ENCODE measurements at regions not wholly inside any gene's neighbourhood (a gene's known extent, or its start where the extent isn't known, plus 50 kb on each side); places are given as distances from the start of the nearest gene placed in this dataset.

DNA sequence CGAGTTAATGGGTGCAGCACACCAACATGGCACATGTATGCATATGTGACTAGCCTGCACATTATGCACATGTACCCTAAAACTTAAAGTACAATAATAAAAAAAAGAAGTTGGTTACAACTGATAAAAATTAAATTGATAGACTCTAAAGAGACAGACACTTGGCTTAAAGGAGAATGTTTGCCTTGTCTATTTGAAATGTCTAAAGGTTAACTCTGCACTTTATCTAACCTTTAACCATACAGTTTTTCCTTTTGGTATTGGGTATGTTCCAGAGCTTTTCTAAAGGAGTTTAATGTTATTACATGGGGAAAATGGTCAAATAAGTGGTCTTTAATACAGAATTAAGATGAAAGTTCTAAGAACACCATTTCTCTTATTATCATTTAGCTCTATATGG is 145.1 kb upstream of the HCCS start:
- Histone ChIP-seq H3K27me3 (ENCODE audit: low read length) (no peaks in the 10 kb centered on the region), H3K4me1 (ENCODE audit: low read length) (no peaks in the 10 kb centered on the region), H3K4me2 (ENCODE audit: low read depth, low read length, poor library complexity, severe bottlenecking) (no peak overlapping the region), H3K79me2 (ENCODE audit: low read length) (no peaks in the 10 kb centered on the region), H3K9me2 (replicated peaks; ENCODE audit: insufficient read depth, low read length) (no peaks in the 10 kb centered on the region), H3K36me3 (ENCODE audit: insufficient read depth, low read length) (no peaks in the 10 kb centered on the region), H3K4me3 (ENCODE audit: low read length) (no peak overlapping the region), H3K9ac (ENCODE audit: low read length) (no peak overlapping the region), H3K9me3 (ENCODE audit: low read length) (peaks cover 8% of the 10 kb centered on the region), H4K20me1 (ENCODE audit: insufficient read depth, low read depth, low read length) (no peaks in the 10 kb centered on the region), H2AFZ (ENCODE audit: low read length) (no peak overlapping the region), H3K27ac (ENCODE audit: low read length) (no peak overlapping the region)
- DNase-seq = no peak

DNA sequence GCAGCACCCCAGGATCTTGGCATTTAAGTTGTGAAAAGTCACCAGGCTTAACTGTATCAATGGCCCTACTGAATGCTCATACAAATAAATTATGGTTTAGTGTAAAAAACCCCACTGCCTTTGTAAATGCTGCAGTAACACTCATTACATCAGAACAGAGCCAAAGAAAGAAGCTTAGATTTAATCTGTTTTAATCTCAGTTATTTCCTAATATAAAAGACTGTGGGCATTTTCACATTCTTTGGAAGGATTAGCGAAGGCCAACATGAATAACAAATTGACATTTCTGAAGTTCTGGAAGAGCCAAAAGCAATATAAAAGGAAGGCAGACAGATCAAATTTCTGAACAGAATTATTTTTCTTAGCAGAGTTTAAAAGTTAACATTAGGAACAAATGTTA is 140.0 kb upstream of the HCCS start:
- H3K27ac ChIP-seq (ENCODE audit: low read length) = no peak overlapping the region
- no peak overlapping the region for H3K9ac ChIP-seq (ENCODE audit: low read length)
- no peak overlapping the region for H3K4me2 ChIP-seq (ENCODE audit: low read depth, low read length, poor library complexity, severe bottlenecking)
- H3K4me3 ChIP-seq (ENCODE audit: low read length) = no peak overlapping the region
- H3K9me3 ChIP-seq (ENCODE audit: low read length) = peaks cover 13% of the 10 kb centered on the region
- no peaks in the 10 kb centered on the region for H4K20me1 ChIP-seq (ENCODE audit: insufficient read depth, low read depth, low read length)
- H3K4me1 ChIP-seq (ENCODE audit: low read length) = no peaks in the 10 kb centered on the region
- no peaks in the 10 kb centered on the region for H3K27me3 ChIP-seq (ENCODE audit: low read length)
- no peak for DNase-seq
- H3K79me2 ChIP-seq (ENCODE audit: low read length) = no peaks in the 10 kb centered on the region
- no peak overlapping the region for H2AFZ ChIP-seq (ENCODE audit: low read length)
- H3K36me3 ChIP-seq (ENCODE audit: insufficient read depth, low read length) = no peaks in the 10 kb centered on the region
- no peaks in the 10 kb centered on the region; the same call in 1 of the 2 replicates for H3K9me2 ChIP-seq (replicated peaks; ENCODE audit: insufficient read depth, low read length)

DNA sequence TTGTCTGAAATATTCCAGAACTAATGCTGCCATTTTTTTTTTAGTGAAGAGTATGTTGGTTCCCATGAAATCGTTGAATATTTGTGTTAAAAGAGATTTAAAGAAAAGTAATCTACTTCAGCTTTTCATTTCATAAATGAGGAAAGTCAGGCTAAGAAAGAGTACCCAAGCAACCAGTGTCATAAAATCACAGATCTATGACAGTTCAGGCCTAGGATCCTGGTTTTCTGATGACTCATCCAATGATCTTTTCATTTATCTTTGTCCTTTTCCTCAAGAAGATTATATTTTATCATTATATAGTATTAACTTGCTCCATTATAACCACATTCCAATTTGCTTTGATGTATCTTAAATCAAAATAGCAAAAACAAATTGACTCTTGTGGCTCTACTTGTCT is 139.4 kb upstream of the HCCS start:
- Histone ChIP-seq H3K79me2 (ENCODE audit: low read length) (no peaks in the 10 kb centered on the region), H3K4me3 (ENCODE audit: low read length) (no peak overlapping the region), H3K27me3 (ENCODE audit: low read length) (no peaks in the 10 kb centered on the region), H3K4me1 (ENCODE audit: low read length) (no peaks in the 10 kb centered on the region), H3K27ac (ENCODE audit: low read length) (no peak overlapping the region), H2AFZ (ENCODE audit: low read length) (no peak overlapping the region), H3K9me3 (ENCODE audit: low read length) (peaks cover 13% of the 10 kb centered on the region), H3K4me2 (ENCODE audit: low read depth, low read length, poor library complexity, severe bottlenecking) (no peak overlapping the region), H3K9ac (ENCODE audit: low read length) (no peak overlapping the region), H3K36me3 (ENCODE audit: insufficient read depth, low read length) (no peaks in the 10 kb centered on the region), H3K9me2 (replicated peaks; ENCODE audit: insufficient read depth, low read length) (no peaks in the 10 kb centered on the region; the same call in 1 of the 2 replicates), H4K20me1 (ENCODE audit: insufficient read depth, low read depth, low read length) (no peaks in the 10 kb centered on the region)
- no peak for DNase-seq

DNA sequence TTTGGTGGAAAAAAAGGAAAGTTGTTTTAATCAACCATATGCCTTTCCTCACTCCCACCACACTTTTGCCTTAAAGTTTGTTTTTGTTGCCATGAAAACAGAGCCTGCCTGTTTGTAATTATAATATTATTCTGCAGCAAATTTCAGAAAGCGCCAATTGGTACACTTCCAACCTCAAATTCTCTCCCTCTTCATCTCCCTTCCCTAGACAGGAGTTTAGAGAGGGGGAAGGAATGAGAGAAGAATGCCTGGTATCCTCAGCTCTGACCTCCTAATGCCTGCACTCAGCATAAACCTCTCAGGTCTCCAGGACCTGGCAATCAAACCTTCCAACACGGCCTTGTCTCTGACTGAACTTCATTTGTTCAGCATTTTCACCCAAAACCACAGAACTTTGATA is 138.4 kb upstream of the HCCS start:
- H3K4me2 ChIP-seq (ENCODE audit: low read depth, low read length, poor library complexity, severe bottlenecking) = no peak overlapping the region
- DNase-seq = no peak

DNA sequence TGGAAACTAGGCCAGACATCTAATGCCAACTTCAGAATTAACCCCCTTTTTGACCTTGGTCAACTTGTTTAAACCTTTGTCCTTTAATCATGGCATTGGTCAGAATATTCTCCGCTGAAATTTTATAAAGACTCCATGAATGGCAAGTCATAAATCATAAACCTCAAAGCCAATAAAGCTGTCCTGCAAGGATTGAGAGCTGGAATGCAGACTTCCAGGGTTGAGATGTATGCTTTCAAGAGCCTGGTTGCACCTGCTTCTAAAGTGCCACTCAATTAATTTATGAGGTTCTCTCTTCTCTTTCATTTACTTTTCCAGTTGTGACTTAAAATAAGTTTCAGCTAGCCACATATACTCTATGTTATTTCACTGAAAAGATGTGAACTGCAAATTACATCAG is 136.2 kb upstream of the HCCS start:
- Histone ChIP-seq H3K9ac (ENCODE audit: low read length) (no peak overlapping the region), H3K79me2 (ENCODE audit: low read length) (no peaks in the 10 kb centered on the region), H3K4me1 (ENCODE audit: low read length) (no peaks in the 10 kb centered on the region), H2AFZ (ENCODE audit: low read length) (no peak overlapping the region), H3K27ac (ENCODE audit: low read length) (no peak overlapping the region), H3K4me2 (ENCODE audit: low read depth, low read length, poor library complexity, severe bottlenecking) (no peak overlapping the region), H3K9me2 (replicated peaks; ENCODE audit: insufficient read depth, low read length) (no peaks in the 10 kb centered on the region; the same call in 1 of the 2 replicates), H4K20me1 (ENCODE audit: insufficient read depth, low read depth, low read length) (no peaks in the 10 kb centered on the region), H3K27me3 (ENCODE audit: low read length) (no peaks in the 10 kb centered on the region), H3K36me3 (ENCODE audit: insufficient read depth, low read length) (no peaks in the 10 kb centered on the region), H3K4me3 (ENCODE audit: low read length) (no peak overlapping the region), H3K9me3 (ENCODE audit: low read length) (peaks cover 18% of the 10 kb centered on the region)
- no peak for DNase-seq

More for the DNA sequence above, 138.4 kb upstream of the HCCS start:
- peaks cover 13% of the 10 kb centered on the region for H3K9me3 ChIP-seq (ENCODE audit: low read length)
- no peaks in the 10 kb centered on the region for H3K27me3 ChIP-seq (ENCODE audit: low read length)
- H3K79me2 ChIP-seq (ENCODE audit: low read length) = no peaks in the 10 kb centered on the region
- no peak overlapping the region for H3K27ac ChIP-seq (ENCODE audit: low read length)
- H3K36me3 ChIP-seq (ENCODE audit: insufficient read depth, low read length) = no peaks in the 10 kb centered on the region
- no peaks in the 10 kb centered on the region for H4K20me1 ChIP-seq (ENCODE audit: insufficient read depth, low read depth, low read length)
- no peaks in the 10 kb centered on the region for H3K4me1 ChIP-seq (ENCODE audit: low read length)
- no peak overlapping the region for H3K4me3 ChIP-seq (ENCODE audit: low read length)
- H3K9ac ChIP-seq (ENCODE audit: low read length) = no peak overlapping the region
- H3K9me2 ChIP-seq (replicated peaks; ENCODE audit: insufficient read depth, low read length) = no peaks in the 10 kb centered on the region; the same call in 1 of the 2 replicates
- H2AFZ ChIP-seq (ENCODE audit: low read length) = no peak overlapping the region

DNA sequence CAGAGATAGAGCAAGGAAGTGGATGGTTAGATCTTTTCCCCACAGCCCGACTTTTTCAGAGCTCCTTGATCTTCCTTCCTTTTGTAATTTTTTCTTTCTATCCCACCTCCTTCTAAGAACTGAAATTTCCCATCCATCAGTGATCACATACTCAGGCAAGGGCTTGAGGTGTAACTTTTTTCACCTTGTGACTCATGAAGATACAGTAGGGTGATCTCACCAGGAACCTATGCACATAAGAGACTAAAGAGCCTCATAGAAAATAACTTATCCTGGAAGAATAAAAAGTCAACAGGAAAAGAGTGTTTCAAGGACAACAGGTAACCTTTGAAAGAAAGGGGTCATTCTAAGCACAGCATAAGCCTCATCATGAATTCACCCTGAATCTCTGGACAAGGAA is 131.2 kb upstream of the HCCS start:
- Histone ChIP-seq H3K36me3 (ENCODE audit: insufficient read depth, low read length) (no peaks in the 10 kb centered on the region), H3K9ac (ENCODE audit: low read length) (no peak overlapping the region), H3K27me3 (ENCODE audit: low read length) (no peaks in the 10 kb centered on the region), H3K4me2 (ENCODE audit: low read depth, low read length, poor library complexity, severe bottlenecking) (no peak overlapping the region), H4K20me1 (ENCODE audit: insufficient read depth, low read depth, low read length) (no peaks in the 10 kb centered on the region), H3K4me1 (ENCODE audit: low read length) (no peaks in the 10 kb centered on the region), H2AFZ (ENCODE audit: low read length) (no peak overlapping the region), H3K4me3 (ENCODE audit: low read length) (no peak overlapping the region), H3K79me2 (ENCODE audit: low read length) (no peaks in the 10 kb centered on the region), H3K27ac (ENCODE audit: low read length) (no peak overlapping the region), H3K9me3 (ENCODE audit: low read length) (peaks cover 10% of the 10 kb centered on the region), H3K9me2 (replicated peaks; ENCODE audit: insufficient read depth, low read length) (no peaks in the 10 kb centered on the region)
- DNase-seq = no peak

DNA sequence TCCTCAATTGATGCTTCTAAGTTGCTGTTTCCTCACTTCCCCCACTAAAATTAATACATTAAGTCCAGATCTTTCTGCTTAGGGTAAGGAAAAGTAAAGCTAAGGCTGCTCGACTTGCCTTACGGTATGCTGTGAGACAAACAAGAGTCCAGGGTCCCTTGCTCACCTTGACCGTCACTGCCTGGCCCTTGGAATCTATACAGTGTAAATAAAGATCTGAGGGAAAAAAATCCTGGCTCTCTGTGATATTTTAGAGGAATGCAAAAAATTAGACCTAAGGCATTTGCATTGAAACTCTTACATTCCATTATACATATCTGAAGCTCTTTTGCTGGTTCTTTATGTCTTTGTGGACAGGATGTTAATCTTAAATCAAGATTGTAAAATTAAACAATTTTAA is 129.6 kb upstream of the HCCS start:
- H3K9me3 ChIP-seq (ENCODE audit: low read length) = peaks cover 12% of the 10 kb centered on the region
- H3K79me2 ChIP-seq (ENCODE audit: low read length) = no peaks in the 10 kb centered on the region
- no peak overlapping the region for H3K9ac ChIP-seq (ENCODE audit: low read length)
- no peaks in the 10 kb centered on the region for H3K36me3 ChIP-seq (ENCODE audit: insufficient read depth, low read length)
- no peak for DNase-seq
- no peaks in the 10 kb centered on the region for H4K20me1 ChIP-seq (ENCODE audit: insufficient read depth, low read depth, low read length)
- no peak overlapping the region for H3K4me2 ChIP-seq (ENCODE audit: low read depth, low read length, poor library complexity, severe bottlenecking)
- H3K4me3 ChIP-seq (ENCODE audit: low read length) = no peak overlapping the region
- no peaks in the 10 kb centered on the region for H3K4me1 ChIP-seq (ENCODE audit: low read length)
- H3K27ac ChIP-seq (ENCODE audit: low read length) = no peak overlapping the region
- no peak overlapping the region for H2AFZ ChIP-seq (ENCODE audit: low read length)
- H3K9me2 ChIP-seq (replicated peaks; ENCODE audit: insufficient read depth, low read length) = no peaks in the 10 kb centered on the region
- no peaks in the 10 kb centered on the region for H3K27me3 ChIP-seq (ENCODE audit: low read length)

DNA sequence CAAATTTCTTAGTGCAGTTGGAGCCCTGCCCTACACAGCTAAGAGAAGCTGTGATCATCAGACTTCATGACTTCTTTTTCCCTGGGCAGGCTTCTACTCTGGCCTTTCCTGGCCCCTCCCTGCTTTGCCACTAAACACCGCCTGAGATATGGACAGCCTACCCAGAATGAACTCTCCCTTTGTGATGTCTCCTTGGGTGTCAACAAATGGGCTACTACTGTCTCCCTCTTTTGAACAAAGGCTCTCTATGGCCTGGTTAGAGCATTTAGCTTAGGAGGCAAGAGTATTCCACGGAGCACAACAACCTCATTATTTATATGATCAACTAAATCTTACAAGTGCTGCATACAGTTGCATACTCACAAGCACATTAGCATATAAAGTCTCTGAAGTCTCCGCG is 127.6 kb upstream of the HCCS start:
- Histone ChIP-seq H3K36me3 (ENCODE audit: insufficient read depth, low read length) (no peaks in the 10 kb centered on the region), H3K9me3 (ENCODE audit: low read length) (peaks cover 17% of the 10 kb centered on the region), H3K4me3 (ENCODE audit: low read length) (no peak overlapping the region), H2AFZ (ENCODE audit: low read length) (no peak overlapping the region), H4K20me1 (ENCODE audit: insufficient read depth, low read depth, low read length) (no peaks in the 10 kb centered on the region), H3K4me1 (ENCODE audit: low read length) (no peaks in the 10 kb centered on the region), H3K79me2 (ENCODE audit: low read length) (no peaks in the 10 kb centered on the region), H3K9me2 (replicated peaks; ENCODE audit: insufficient read depth, low read length) (no peaks in the 10 kb centered on the region), H3K27ac (ENCODE audit: low read length) (no peak overlapping the region), H3K4me2 (ENCODE audit: low read depth, low read length, poor library complexity, severe bottlenecking) (no peak overlapping the region), H3K9ac (ENCODE audit: low read length) (no peak overlapping the region), H3K27me3 (ENCODE audit: low read length) (no peaks in the 10 kb centered on the region)
- no peak for DNase-seq

DNA sequence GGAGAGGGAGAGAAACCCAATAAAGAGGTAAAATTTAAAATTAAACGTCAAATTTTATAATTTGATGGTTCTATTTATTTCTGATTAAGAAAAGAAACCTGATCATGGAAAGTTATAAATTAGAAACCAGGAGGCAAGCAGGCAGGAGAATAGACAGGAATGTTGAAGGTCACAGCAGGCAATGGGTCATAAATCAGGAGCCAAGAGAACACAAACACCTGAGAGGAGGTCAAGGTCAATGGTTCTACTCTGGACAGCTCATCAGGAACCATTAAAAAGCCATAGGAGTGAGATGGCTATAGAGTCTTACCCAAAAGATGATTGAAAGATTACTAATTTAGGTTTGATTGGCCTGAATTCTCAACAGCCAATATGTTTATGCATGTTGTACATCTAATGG is 126.9 kb upstream of the HCCS start:
- H3K27ac ChIP-seq (ENCODE audit: low read length) = no peak overlapping the region
- H3K4me1 ChIP-seq (ENCODE audit: low read length) = no peaks in the 10 kb centered on the region
- H3K79me2 ChIP-seq (ENCODE audit: low read length) = no peaks in the 10 kb centered on the region
- DNase-seq = no peak
- H3K9me3 ChIP-seq (ENCODE audit: low read length) = peaks cover 14% of the 10 kb centered on the region
- no peak overlapping the region for H2AFZ ChIP-seq (ENCODE audit: low read length)
- no peak overlapping the region for H3K4me2 ChIP-seq (ENCODE audit: low read depth, low read length, poor library complexity, severe bottlenecking)
- H3K9me2 ChIP-seq (replicated peaks; ENCODE audit: insufficient read depth, low read length) = no peaks in the 10 kb centered on the region
- no peaks in the 10 kb centered on the region for H3K27me3 ChIP-seq (ENCODE audit: low read length)
- H3K9ac ChIP-seq (ENCODE audit: low read length) = no peak overlapping the region
- H4K20me1 ChIP-seq (ENCODE audit: insufficient read depth, low read depth, low read length) = no peaks in the 10 kb centered on the region
- no peak overlapping the region for H3K4me3 ChIP-seq (ENCODE audit: low read length)
- no peaks in the 10 kb centered on the region for H3K36me3 ChIP-seq (ENCODE audit: insufficient read depth, low read length)

All from Karpas-422 (cell line).